Astrocyte (in vitro differentiated cells and primary cell): ENCODE measurements at regions not wholly inside any gene's neighbourhood (a gene's known extent, or its start where the extent isn't known, plus 50 kb on each side); places are given as distances from the start of the nearest gene placed in this dataset.

Source experiments
- EZH2 ChIP-seq: IDR thresholded peaks from 2 replicates; pipeline ENCODE4 v1.6.1; 2012; ENCODE audit warnings: mild to moderate bottlenecking, low read length, inconsistent platforms; ENCODE audit not compliant: insufficient read depth
- TF ChIP-seq, protein P1 (sequence below): IDR thresholded peaks from 2 replicates; pipeline ENCODE4 v1.5.1; 2011; ENCODE audit warnings: low read depth, mild to moderate bottlenecking, inconsistent platforms, low read length, moderate library complexity; ENCODE audit not compliant: insufficient read depth

DNA sequence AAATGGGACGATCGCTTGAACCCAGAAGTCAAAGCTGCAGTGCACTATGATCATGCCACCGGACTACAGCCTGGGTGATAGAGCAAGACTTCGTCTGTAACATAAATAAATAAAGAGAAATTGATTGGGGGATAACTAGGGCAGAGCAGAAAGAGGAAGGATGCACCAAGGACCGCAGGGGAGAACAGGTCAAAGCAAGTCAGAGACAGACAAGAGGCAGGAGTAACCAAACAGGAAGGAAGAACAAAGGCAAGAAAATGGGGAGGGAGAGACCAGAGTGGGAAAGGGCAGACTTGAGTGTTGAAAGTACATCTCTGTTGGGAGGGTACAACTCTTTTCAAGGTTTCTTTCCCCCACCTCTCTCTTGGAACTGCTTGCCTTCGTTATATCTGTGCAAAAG, 50.8 kb upstream of the ELK3 start:
- TF ChIP-seq, protein P1, sequence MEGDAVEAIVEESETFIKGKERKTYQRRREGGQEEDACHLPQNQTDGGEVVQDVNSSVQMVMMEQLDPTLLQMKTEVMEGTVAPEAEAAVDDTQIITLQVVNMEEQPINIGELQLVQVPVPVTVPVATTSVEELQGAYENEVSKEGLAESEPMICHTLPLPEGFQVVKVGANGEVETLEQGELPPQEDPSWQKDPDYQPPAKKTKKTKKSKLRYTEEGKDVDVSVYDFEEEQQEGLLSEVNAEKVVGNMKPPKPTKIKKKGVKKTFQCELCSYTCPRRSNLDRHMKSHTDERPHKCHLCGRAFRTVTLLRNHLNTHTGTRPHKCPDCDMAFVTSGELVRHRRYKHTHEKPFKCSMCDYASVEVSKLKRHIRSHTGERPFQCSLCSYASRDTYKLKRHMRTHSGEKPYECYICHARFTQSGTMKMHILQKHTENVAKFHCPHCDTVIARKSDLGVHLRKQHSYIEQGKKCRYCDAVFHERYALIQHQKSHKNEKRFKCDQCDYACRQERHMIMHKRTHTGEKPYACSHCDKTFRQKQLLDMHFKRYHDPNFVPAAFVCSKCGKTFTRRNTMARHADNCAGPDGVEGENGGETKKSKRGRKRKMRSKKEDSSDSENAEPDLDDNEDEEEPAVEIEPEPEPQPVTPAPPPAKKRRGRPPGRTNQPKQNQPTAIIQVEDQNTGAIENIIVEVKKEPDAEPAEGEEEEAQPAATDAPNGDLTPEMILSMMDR: no peak
- no peak for TF ChIP-seq EZH2
